ENCODE measurements at regions not wholly inside any gene's neighbourhood (a gene's known extent, or its start where the extent isn't known, plus 50 kb on each side); places are given as distances from the start of the nearest gene placed in this dataset.

DNA sequence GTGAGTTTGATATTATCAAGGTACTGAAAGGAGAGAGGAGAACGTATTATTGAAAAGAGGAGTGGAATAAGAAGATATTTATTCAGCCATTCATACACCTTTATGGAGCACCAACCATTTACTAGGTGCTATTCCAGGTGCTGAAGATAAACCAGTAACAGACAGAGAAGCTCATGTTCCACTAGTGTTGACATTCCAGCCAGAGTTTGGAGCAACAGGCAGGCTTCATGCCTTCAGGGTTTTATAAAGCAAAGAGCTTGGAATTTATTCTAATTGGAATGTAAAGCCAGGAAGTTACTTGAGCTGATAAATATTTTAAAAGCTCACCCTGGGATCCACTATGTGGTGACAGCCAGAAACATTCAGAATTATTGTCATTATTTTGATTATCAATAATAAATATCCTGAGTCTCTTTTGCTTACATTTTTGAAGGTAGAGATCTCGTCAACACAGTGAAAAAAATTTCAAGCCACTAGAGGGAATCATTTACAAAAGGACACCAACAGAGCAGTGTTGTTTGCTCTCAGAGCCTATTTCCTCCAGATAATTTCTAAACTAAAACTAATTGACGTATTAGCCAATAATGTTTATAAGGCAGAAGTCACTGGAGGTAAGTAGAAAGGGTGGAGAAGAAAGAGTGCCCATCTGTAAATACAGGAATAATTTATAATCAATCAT, 172.0 kb downstream of the KCNA4 start:
- no peak overlapping the region for H3K9ac ChIP-seq (replicated peaks; ENCODE audit: extremely low read depth, insufficient read depth, low read length)
- FAIRE-seq (no peak), DNase-seq (ENCODE audit: low read depth, low spot score) (no peak)
- no peak overlapping the region for H3K4me2 ChIP-seq (ENCODE audit: insufficient read depth, low read length)
- TF ChIP-seq EZH2 (IDR thresholded peaks at IDR 0.05; ENCODE audit: borderline replicate concordance, low read depth, low read length, severe bottlenecking) (no peak), FOS (IDR thresholded peaks at IDR 0.05; ENCODE audit: borderline replicate concordance, insufficient read depth, low read length) (no peak), POLR2A (IDR thresholded peaks at IDR 0.05; ENCODE audit: low read depth, low read length) (no peak), JUN (IDR thresholded peaks at IDR 0.05; ENCODE audit: borderline replicate concordance, insufficient read depth, insufficient read length, low read depth) (no peak)
- TF ChIP-seq, protein P1, sequence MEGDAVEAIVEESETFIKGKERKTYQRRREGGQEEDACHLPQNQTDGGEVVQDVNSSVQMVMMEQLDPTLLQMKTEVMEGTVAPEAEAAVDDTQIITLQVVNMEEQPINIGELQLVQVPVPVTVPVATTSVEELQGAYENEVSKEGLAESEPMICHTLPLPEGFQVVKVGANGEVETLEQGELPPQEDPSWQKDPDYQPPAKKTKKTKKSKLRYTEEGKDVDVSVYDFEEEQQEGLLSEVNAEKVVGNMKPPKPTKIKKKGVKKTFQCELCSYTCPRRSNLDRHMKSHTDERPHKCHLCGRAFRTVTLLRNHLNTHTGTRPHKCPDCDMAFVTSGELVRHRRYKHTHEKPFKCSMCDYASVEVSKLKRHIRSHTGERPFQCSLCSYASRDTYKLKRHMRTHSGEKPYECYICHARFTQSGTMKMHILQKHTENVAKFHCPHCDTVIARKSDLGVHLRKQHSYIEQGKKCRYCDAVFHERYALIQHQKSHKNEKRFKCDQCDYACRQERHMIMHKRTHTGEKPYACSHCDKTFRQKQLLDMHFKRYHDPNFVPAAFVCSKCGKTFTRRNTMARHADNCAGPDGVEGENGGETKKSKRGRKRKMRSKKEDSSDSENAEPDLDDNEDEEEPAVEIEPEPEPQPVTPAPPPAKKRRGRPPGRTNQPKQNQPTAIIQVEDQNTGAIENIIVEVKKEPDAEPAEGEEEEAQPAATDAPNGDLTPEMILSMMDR (IDR thresholded peaks at IDR 0.05; ENCODE audit: extremely low read depth in 1 of 2, insufficient read depth in 1 of 2, low read depth in 1 of 2, low read length in 2 of 2), result no peak
- no peak overlapping the region for H2AFZ ChIP-seq (ENCODE audit: low read depth, low read length)
- no peaks in the 10 kb centered on the region for H3K4me1 ChIP-seq (ENCODE audit: control insufficient read depth, extremely low read depth, insufficient read depth, low read length)
- intact Hi-C loops (cut with micrococcal nuclease), result no loop called here
- POLR2A ChIA-PET, result no interaction called here
- CTCF ChIA-PET, result no interaction called here
- dilution Hi-C loops (cut with MboI; ENCODE audit: extremely low pct_ligation_motif_present, low sequenced_read_pairs), result no loop called here
- H3K79me2 ChIP-seq (ENCODE audit: control insufficient read depth, insufficient read depth, low read length), result no peaks in the 10 kb centered on the region
- no peak overlapping the region for H3K4me3 ChIP-seq (replicated peaks in 1 of 3; ENCODE audit: insufficient read depth in 1 of 3, low read depth in 1 of 3, low read length in 3 of 3)
- no peaks in the 10 kb centered on the region for H3K9me1 ChIP-seq (replicated peaks; ENCODE audit: control insufficient read depth, extremely low read depth, insufficient read depth, low read length)
- H4K20me1 ChIP-seq (replicated peaks; ENCODE audit: control insufficient read depth, extremely low read depth, insufficient read depth, low read length), result no peaks in the 10 kb centered on the region
- BruUV-seq (replicated peaks), result no TSS peak
- H3K27ac ChIP-seq (ENCODE audit: insufficient read depth, low read depth, low read length), result no peak overlapping the region
- H3K36me3 ChIP-seq (ENCODE audit: control insufficient read depth in 2 of 2, extremely low read depth in 1 of 2, insufficient read depth in 2 of 2, low read length in 2 of 2), result no peaks in the 10 kb centered on the region
- H3K9me3 ChIP-seq (replicated peaks; ENCODE audit: control insufficient read depth, insufficient read depth, low read length), result no peaks in the 10 kb centered on the region
- no peaks in the 10 kb centered on the region for H3K27me3 ChIP-seq (ENCODE audit: control insufficient read depth in 2 of 2, insufficient read depth in 2 of 2, low read length in 2 of 2)

DNA sequence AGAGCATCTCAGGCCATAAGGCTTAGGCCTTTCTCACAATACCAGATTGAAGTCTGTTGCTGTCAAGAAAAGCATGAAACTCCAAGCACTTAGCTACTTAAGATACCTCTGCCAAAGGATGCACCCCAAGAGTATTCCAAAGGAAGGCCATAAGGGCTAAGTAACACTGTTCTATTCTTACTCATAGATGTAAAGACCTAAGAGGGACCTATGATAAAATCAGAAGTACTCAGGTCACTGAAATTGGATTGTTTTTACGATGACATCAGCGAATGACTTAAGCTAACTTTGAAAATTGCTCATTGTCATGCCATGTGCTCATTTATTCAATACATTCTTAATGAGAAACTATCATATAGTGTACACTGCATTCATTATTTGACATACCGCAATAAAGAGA, 172.8 kb downstream of the KCNA4 start:
- POLR2A ChIA-PET, result no interaction called here
- DNase-seq (ENCODE audit: low read depth, low spot score), result no peak

More for the DNA sequence above, 172.8 kb downstream of the KCNA4 start:
- no peak for FAIRE-seq
- TF ChIP-seq EZH2 (IDR thresholded peaks at IDR 0.05; ENCODE audit: borderline replicate concordance, low read depth, low read length, severe bottlenecking), result no peak
- TF ChIP-seq FOS (IDR thresholded peaks at IDR 0.05; ENCODE audit: borderline replicate concordance, insufficient read depth, low read length), result no peak
- no peak for TF ChIP-seq JUN (IDR thresholded peaks at IDR 0.05; ENCODE audit: borderline replicate concordance, insufficient read depth, insufficient read length, low read depth)
- no peak for TF ChIP-seq GATA2 (IDR thresholded peaks at IDR 0.05; ENCODE audit: insufficient read depth, insufficient read length, low read depth, low read length)
- TF ChIP-seq, protein P1 (IDR thresholded peaks at IDR 0.05; ENCODE audit: extremely low read depth in 1 of 2, insufficient read depth in 1 of 2, low read depth in 1 of 2, low read length in 2 of 2), result no peak
- TF ChIP-seq POLR2A (IDR thresholded peaks at IDR 0.05; ENCODE audit: low read depth, low read length), result no peak
- TF ChIP-seq MAX (IDR thresholded peaks at IDR 0.05; ENCODE audit: insufficient read depth, insufficient read length), result no peak
- TF ChIP-seq POLR2AphosphoS5 (IDR thresholded peaks at IDR 0.05; ENCODE audit: insufficient read depth, low read depth, low read length), result no peak
- no peak for TF ChIP-seq MYC (IDR thresholded peaks at IDR 0.05; ENCODE audit: low read depth, low read length)
- BruUV-seq (replicated peaks), result no TSS peak
- Histone ChIP-seq H4K20me1 (replicated peaks; ENCODE audit: control insufficient read depth, extremely low read depth, insufficient read depth, low read length) (no peaks in the 10 kb centered on the region), H3K4me1 (ENCODE audit: control insufficient read depth, extremely low read depth, insufficient read depth, low read length) (no peaks in the 10 kb centered on the region), H3K4me2 (ENCODE audit: insufficient read depth, low read length) (no peak overlapping the region), H3K9me1 (replicated peaks; ENCODE audit: control insufficient read depth, extremely low read depth, insufficient read depth, low read length) (no peaks in the 10 kb centered on the region), H3K27me3 (ENCODE audit: control insufficient read depth in 2 of 2, insufficient read depth in 2 of 2, low read length in 2 of 2) (no peaks in the 10 kb centered on the region), H3K9ac (replicated peaks; ENCODE audit: extremely low read depth, insufficient read depth, low read length) (no peak overlapping the region), H3K4me3 (replicated peaks in 1 of 3; ENCODE audit: insufficient read depth in 1 of 3, low read depth in 1 of 3, low read length in 3 of 3) (no peak overlapping the region), H3K9me3 (replicated peaks; ENCODE audit: control insufficient read depth, insufficient read depth, low read length) (no peaks in the 10 kb centered on the region), H3K27ac (ENCODE audit: insufficient read depth, low read depth, low read length) (no peak overlapping the region), H3K36me3 (ENCODE audit: control insufficient read depth in 2 of 2, extremely low read depth in 1 of 2, insufficient read depth in 2 of 2, low read length in 2 of 2) (no peaks in the 10 kb centered on the region), H3K79me2 (ENCODE audit: control insufficient read depth, insufficient read depth, low read length) (no peaks in the 10 kb centered on the region), H2AFZ (ENCODE audit: low read depth, low read length) (no peak overlapping the region)
- dilution Hi-C loops (cut with MboI; ENCODE audit: extremely low pct_ligation_motif_present, low sequenced_read_pairs), result no loop called here
- CTCF ChIA-PET, result no interaction called here
- intact Hi-C loops (cut with micrococcal nuclease), result no loop called here
